OCI-LY7 (cell line): ENCODE measurements at regions not wholly inside any gene's neighbourhood (a gene's known extent, or its start where the extent isn't known, plus 50 kb on each side); places are given as distances from the start of the nearest gene placed in this dataset.

Source experiments
- CTCF ChIP-seq: fragments of 200-600 bp; sonication (generic); conservative IDR thresholded peaks from 2 replicates; pipeline ENCODE4 v1.5.1; 2014; ENCODE audit warnings: mild to moderate bottlenecking, antibody characterized with exemption, low read length, moderate library complexity, mixed read lengths
- EZH2phosphoT487 ChIP-seq: fragments of 200-600 bp; sonication (generic); IDR thresholded peaks from 2 replicates; pipeline ENCODE4 v1.6.1; 2018; ENCODE audit warnings: low read depth, borderline replicate concordance, mild to moderate bottlenecking, mixed run types, antibody characterized with exemption, low read length, moderate library complexity, mixed read lengths

- TF ChIP-seq CTCF, result no peak
- no peak for TF ChIP-seq EZH2phosphoT487
Measured at GRCh38 chr11:91041626-91042025, 818.8 kb upstream of the CHORDC1 start.
